ENCODE measurements at regions not wholly inside any gene's neighbourhood (a gene's known extent, or its start where the extent isn't known, plus 50 kb on each side); places are given as distances from the start of the nearest gene placed in this dataset.
"Not testable (repeated sequence)": the region's sequence is repeated elsewhere in the genome, so short reads cannot be mapped to it uniquely, and the experiment has no call there.

- TF ChIP-seq EP300 (IDR thresholded peaks at IDR 0.05) (no peak), POLR2A (IDR thresholded peaks at IDR 0.05) (no peak), CTCF (IDR thresholded peaks at IDR 0.05) (no peak)
- Histone ChIP-seq H3K36me3 (no peaks in the 10 kb centered on the region), H3K27me3 (no peaks in the 10 kb centered on the region), H3K4me1 (no peaks in the 10 kb centered on the region), H3K27ac (no peak overlapping the region), H3K4me3 (no peak overlapping the region), H3K9me3 (peaks cover 0 to 8% (median 1%) of the 10 kb centered on the region in 4 donors)
- WGBS, 2 donors: 50 to 60% methylated on average over 3 of the region's 3 CpGs
- DNase-seq (ENCODE audit: low spot score in 2 of 2): no peak
These were observed 185.8 kb upstream of the CFAP20DC start for GRCh38 chr3:59235634-59236012.

DNA sequence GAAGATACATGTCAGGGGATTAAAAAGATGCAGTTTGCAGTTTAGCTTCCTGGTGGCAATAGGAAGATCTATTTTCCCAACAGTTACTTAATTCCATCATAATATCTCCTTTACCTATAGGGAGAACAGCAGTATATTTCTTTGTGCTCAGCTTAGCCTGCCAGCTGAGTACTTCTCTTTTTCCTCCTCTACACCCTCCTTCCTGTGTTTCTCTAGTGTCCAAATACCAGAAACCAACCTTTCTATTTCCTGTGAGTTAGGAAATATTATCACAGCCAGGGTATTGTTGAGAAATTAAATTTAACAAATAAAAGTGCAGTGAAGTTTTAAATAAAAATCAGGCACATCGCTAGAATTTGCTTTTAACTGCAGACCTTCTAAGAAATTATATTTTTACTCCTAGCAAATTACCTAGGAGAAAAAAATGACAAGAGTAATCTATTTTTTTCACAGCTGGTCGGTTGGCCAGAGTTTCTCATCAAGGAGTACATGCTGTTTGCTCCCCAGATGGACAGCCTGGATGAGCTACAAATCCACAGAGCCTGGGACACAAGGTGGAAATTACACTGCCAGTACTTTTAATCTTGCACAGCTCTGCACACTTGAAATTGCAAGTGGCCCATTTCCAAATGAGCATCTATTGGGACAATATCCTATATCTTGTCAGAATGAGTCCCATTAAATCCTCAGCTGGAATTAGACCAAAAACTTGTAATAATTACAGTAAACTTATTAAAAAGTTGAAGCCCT lies 185.2 kb upstream of the CFAP20DC start:
- no peak overlapping the region for H3K4me3 ChIP-seq
- H3K27me3 ChIP-seq: no peaks in the 10 kb centered on the region
- no peak for DNase-seq (ENCODE audit: low spot score in 2 of 2)
- H3K4me1 ChIP-seq: no peaks in the 10 kb centered on the region
- peaks cover 0 to 13% (median 1%) of the 10 kb centered on the region in 4 donors for H3K9me3 ChIP-seq
- no peaks in the 10 kb centered on the region for H3K36me3 ChIP-seq
- 63 to 68% methylated on average over 2 of the region's 2 CpGs for WGBS, 2 donors
- H3K27ac ChIP-seq: no peak overlapping the region
- TF ChIP-seq EP300 (IDR thresholded peaks at IDR 0.05) (no peak), CTCF (IDR thresholded peaks at IDR 0.05) (no peak)

GRCh38 chr3:59230379-59230778 lies 180.6 kb upstream of the CFAP20DC start:
- H3K36me3 ChIP-seq; H3K4me1 ChIP-seq; H3K4me3 ChIP-seq; H3K27ac ChIP-seq; DNase-seq (ENCODE audit: low spot score in 2 of 2); H3K27me3 ChIP-seq: not testable (repeated sequence)
- 70 to 82% methylated on average over 2 of the region's 2 CpGs for WGBS, 2 donors
- peaks cover 0 to 15% (median 1%) of the 10 kb centered on the region in 4 donors for H3K9me3 ChIP-seq

DNA sequence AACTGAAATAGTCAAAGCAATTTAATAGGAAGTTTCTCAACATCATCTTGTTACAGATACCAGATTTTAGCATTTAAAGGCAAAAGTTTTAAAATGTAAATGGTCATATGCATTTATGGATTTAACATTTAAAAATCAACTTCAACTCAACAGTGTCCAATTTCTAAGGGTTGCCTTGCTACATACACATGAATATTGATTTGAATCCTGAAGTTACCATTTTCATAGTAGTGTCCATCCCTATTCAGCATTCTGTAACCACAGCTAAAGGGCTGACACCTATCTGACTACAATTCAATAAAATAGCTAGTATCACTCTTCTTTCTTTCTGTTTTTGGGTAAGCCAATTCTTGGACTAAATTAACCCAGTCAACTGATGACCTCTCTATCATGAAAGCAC lies 164.0 kb upstream of the CFAP20DC start:
- DNase-seq (ENCODE audit: low spot score in 2 of 2): no peak
- no peak for TF ChIP-seq POLR2A (IDR thresholded peaks at IDR 0.05)
- TF ChIP-seq CTCF (IDR thresholded peaks at IDR 0.05): no peak
- TF ChIP-seq EP300 (IDR thresholded peaks at IDR 0.05): no peak
- H3K4me1 ChIP-seq: no peaks in the 10 kb centered on the region
- no peak overlapping the region for H3K4me3 ChIP-seq
- no peaks in the 10 kb centered on the region for H3K36me3 ChIP-seq
- H3K9me3 ChIP-seq: no peaks in the 10 kb centered on the region
- no peak overlapping the region for H3K27ac ChIP-seq
- no peaks in the 10 kb centered on the region for H3K27me3 ChIP-seq

DNA sequence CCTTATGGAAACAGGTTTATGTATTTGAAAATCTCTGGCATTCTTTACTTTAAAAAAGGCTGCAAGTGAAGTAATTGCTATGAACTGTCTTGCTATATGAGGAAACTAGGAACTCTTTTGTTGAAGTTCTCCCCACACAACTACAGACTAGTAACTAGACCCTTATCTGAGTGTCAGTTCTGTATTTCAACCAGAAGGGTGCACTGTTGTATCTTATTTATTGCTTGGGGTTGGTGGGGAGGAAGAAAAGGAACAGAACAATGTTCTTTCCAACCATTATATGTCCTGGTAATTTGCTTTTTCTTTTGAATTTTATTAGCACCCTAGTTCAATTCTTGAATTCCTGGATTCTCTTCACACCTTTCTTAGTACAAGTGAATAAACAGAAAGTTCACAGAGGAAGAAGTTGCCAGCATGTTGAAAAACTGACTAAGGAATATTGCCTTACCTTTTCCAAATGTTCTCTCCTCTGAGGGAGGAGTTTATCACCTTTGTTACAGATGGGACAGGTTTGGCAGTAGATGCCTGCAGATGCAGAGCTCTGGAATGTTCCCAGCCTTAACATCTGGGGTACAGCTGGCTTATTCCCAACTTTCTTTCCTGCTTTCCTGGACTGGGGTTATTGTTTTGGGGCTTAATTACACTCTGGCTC lies 162.4 kb upstream of the CFAP20DC start:
- no peak for TF ChIP-seq EP300 (IDR thresholded peaks at IDR 0.05)
- TF ChIP-seq POLR2A (IDR thresholded peaks at IDR 0.05): no peak
- peak; percentile 51 to 63 (median 54) for TF ChIP-seq CTCF (IDR thresholded peaks at IDR 0.05)
- Histone ChIP-seq H3K9me3 (no peaks in the 10 kb centered on the region), H3K27me3 (no peaks in the 10 kb centered on the region), H3K4me3 (no peak overlapping the region), H3K4me1 (no peaks in the 10 kb centered on the region), H3K36me3 (no peaks in the 10 kb centered on the region), H3K27ac (no peak overlapping the region)
- peak in 1 of 2 donors; percentile 32 for DNase-seq (ENCODE audit: low spot score in 2 of 2)
